ENCODE measurements at regions not wholly inside any gene's neighbourhood (a gene's known extent, or its start where the extent isn't known, plus 50 kb on each side); places are given as distances from the start of the nearest gene placed in this dataset.
"Not testable (repeated sequence)": the region's sequence is repeated elsewhere in the genome, so short reads cannot be mapped to it uniquely, and the experiment has no call there.

DNA sequence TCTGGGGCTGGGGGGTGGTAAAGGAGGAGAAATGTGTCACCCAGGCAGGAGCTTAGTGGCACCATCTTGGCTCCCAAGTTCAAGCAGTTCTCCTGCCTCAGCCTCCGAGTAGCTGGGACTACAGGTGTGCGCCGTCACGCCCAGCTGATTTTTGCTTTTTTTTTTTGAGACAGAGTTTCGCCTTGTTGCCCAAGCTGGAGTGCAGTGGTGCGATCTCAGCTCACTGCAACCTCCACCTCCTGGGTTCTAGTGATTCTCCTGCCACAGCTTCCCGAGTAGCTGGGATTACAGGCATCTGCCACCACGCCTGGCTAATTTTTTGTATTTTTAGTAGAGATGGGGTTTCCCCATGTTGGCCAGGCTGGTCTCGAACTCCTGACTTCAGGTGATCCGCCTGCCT, 82.1 kb upstream of the METTL9 start:
- DNase-seq = not testable (repeated sequence)

DNA sequence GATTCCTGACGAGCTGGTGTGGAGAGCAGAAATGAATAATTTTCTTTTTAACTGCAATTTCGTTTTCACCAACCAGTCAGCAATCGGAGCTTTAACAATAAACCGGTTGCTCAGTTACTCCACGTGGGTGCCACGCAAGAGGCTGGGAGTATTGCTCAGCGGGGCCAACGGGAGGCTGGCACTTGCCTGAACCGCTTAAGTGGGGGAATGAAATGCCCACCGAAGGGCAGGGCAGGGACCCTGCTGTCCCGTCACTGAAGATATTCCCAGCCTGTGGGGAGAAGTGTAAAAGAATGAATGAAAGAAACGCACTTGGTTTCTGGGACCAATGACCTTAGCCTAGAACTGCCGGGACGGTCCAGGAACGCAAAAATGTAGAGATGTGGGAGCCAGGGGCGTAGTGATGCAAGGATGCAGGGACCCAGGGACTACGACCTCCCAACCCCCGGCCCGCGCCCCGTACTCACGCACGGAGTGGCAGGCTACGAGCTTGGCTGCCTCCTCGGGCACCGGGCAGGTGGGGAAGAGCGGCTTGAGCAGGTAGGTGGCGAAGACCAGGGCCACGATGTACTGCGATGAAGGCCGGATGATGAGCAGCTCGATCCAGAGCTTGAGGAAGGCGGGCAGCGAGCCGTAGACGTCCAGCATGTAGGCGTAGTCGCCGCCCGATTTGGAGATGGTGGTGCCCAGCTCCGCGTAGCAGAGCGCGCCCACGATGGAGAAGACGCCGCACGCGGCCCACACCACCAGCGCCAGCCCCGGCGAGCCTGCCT, 79.8 kb upstream of the METTL9 start:
- not testable (repeated sequence) for DNase-seq

DNA sequence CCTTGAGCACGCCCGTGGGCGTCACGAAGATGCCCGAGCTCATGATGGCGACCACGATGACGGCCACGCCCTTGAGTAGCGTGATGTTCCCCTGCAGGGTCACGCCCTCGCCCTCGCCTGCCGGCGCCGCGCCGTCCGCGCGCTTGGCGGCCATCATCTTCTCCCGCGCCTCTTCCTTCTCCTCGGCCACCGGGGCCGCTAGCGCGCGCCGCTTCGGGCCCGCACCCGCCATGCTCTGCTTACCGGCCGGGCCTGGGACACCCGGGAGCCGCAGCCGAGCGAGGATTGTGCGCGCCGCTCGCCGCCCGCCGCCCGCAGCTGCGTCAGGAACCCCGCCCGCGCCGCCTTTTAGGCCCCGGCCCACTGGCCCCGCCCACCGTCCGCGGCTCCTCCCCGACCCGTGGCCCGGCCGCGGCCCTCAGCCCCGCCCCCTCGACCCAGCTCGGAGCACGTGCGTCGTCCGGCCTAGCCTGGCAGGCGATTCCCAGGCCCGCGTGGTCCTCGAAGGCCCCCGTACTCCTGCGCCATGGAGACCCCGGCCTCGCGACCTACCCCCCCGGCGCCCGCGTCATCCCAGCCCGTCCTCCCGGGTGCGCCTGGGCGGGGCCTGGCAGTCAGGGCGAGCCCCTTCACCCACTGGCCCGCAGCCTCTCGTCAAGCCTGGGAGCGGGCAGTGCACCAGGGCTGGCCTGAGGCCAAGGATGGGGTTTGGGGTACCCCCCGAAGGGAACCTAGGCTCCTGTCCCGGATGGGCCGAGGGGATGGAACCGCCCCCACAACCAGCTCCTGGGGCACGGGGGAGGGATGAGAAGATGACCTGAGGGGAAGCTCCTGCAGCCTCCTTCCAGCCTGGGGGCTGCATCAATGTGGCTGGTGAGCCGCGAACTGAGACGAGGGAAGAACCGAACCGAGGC, 79.0 kb upstream of the METTL9 start:
- DNase-seq = peak; percentile 98

DNA sequence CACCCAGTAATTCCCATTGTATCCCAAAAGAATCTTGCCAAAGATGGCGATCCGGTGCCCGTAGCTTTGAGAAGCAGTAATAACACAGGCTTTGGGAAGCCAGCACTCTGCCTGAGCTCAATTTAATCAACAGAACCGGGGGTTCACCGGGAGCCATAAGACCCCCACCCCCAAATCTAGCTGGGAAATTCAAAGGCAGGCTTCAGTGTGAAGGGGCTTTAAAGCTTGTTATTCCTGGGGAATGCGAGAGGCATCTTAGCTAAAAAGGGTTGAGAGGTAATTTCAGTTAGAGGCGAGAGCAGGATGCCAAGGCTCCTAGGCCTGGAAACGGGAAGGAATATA, 78.4 kb upstream of the METTL9 start:
- DNase-seq = not testable (repeated sequence)

DNA sequence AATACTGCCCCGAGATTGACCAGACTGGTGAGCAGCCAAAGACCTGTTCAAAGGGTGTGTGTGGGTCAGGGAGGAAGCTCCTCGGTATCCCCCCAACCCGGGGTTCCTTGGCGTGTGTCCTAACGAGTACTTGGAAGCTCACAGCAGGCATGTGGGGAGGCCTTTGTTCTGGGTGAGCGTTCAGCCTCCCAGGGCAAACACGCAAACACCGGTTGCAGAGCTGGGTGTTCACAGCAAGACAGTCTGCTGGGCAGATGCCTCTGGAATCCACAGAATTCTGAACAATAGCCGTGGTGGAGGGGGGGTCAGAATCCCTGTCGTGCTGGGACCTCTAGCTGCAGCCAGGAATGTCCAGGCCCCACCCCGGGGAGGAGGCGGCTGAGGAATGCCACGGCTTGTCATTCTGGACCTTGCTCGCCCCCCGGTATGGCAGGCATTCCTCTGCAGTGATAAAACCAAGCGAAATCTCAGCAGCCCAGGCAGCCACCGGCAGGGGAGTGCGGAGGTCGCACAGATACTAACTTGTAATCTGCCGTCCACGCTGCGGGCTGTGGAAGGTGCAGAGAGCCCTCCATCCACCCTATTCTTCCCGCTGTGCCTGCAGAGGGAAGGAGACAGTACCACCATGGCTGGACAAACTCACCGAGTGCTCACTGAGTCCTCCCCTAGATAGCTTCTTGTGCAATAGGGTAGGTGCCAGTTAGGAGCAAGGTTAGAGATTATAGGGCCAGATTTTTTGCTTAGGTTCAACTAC, 77.8 kb upstream of the METTL9 start:
- DNase-seq = not testable (repeated sequence)

DNA sequence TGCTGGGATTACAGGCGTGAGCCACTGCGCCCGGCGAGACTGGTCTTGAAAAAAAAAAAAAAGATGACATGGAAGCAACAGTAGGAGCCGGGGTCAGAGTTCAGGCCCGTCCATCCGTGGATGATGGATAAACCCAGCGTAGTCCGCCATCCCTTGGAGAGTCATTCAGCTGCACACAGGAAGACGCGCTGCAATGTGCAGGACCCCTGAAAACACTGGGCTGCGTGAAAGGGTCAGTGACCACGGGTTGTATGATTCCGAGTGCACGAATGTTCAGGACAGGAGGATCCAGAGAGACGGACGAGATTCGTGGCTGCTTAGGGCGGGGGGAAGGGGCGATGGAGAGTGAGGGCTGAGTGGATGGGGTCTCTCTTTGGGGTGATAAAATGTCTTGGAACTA, 76.5 kb upstream of the METTL9 start:
- DNase-seq = not testable (repeated sequence)

DNA sequence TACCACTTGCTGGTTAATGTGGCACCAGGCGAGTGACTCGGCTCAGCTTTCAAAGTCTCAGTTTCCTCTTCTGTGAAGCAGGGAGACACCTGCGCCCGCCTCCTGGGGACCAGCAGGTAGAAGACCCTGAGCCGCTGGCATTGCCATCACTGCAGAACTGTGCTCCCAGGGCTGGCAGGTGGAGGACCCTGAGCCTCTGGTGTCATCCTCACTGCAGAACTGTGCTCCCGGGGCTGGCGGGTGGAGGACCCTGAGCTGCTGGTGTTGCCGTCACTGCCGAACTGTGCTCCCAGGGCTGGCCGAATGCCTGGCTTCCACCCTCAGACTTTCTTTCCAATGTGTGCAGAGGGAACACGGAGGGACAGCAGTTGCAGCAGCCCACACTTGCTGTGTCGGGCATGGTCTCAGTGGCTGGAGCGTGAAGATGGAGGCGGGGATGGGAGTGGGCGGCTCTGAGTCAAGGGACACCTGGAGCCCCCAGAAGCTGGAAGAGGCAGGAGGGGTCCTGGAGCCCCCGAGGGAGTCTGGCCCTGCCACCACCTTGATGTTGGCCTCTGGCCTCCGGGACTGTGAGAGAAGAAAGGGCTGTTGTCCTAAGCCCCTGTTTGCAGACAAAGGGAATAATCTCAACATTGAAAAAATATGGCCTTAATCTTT, 75.8 kb upstream of the METTL9 start:
- DNase-seq = no peak

DNA sequence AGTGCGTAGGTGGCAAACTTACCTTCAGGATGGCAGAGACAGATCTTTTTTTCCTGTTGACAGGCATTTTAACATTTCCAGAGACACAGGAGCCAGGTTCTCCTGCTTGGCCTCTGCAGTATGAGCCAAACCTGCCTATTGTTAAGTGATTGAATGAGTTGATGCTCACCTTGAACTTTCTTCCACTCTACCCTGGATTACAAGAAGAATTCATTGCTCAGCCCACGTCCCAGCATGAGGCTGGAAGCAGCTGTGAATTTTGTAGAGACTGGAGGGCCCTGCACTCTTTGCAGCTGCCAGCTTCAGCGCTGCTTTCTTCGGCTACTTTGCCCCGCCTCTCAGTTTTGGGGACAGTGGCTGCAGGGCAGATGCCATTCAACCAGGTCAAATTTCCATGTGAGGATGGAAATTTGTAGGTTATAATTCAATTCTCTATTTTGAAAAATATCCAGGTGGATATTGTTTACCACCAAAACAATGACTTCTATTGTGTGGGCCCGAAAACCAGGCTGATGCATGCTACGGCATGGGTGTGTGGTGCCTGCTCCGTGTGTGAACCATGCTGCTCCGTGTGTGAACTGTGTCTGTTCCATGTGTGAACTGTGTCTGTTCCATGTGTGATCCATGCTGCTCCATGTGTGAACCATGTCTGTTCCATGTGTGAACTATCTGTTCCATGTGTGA, 75.2 kb upstream of the METTL9 start:
- DNase-seq = no peak

DNA sequence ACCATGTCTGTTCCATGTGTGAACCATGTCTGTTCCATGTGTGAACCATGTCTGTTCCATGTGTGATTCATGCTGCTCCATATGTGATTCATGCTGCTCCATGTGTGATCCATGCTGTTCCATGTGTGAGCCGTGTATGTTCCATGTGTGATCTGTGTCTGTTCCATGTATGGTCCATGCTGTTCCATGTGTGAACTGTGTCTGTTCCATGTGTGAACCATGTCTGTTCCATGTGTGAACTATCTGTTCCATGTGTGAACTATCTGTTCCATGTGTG, 74.7 kb upstream of the METTL9 start:
- DNase-seq = not testable (repeated sequence)

DNA sequence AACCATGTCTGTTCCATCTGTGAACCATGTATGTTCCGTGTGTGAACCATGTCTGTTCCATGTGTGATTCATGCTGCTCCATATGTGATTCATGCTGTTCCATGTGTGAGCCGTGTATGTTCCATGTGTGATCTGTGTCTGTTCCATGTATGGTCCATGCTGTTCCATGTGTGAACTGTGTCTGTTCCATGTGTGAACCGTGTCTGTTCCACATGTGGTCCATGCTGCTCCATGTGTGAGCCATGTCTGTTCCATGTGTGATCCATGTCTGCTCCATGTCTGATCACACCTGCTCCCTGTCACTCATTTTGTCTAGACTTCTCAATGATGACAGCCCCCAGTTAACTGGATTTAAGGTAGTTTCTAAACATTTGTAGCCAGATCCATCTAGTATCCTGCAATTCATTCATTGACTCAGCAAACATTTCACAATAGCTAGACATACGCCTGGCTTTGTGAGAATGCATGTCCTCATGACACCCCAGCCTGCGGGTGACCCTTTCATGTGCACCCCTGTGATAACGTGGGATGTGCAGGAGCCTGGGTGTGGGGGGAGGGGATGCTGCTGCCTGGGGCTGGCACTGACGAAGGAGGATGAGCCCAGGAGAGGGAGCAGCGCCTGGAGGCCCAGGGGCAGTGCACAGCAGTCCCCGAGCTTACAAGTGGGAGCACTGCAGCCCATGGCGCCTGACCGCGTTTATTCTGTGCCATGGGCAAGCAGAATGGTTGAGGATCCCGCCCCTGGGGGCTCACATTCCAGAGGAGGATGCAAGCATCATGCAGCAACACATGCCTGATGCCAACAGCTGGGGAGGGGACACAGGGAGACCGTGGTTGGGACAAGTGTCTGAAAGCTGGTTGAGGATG, 74.1 kb upstream of the METTL9 start:
- DNase-seq = not testable (repeated sequence)

DNA sequence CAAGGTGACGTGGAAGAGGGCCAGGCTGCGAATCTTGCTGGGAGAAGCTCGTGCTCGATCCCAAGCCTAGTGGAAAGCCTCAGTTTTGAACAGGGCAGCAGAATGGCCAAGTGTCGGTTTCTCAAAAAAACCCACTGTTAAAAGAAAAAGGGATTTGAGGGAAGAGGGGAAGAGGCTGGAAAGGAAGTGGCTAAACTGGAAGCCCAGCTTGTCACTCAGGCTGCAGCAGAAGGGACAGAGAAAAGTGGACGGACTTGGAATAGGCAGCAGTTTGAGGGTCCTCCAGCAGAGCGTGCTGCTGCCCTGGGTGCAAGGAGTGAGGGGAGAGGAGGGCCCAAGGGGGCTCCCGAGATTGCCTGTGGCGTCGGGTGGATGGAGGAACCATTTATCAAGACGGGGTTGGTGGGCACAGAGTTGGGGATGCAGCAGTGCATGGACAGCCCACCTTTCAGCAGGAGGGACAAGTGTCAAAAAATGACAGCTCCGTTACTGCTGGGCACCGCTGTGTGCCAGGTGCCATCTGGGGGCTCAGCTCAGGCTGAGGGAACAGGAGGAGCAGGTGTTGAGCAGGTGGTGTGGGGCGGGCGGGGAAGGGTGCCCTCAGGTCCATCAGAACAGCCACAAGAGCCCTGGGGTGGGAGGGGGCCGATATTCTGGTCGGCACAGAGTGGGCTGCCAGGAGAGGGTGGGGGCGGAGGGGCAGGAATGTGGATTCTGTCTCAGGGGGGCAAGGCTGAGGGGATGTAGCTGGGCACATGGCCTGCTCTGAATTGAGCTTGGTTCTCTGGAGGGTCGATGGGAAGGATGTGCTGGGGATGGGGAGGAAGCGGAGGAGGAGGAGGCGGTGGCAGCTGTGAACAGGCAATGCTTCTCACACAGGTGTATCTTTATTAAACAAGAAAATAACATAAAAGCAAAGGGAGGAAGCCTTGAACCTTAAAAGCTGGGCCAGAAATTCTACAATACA, 73.1 kb upstream of the METTL9 start:
- DNase-seq = not testable (repeated sequence)

DNA sequence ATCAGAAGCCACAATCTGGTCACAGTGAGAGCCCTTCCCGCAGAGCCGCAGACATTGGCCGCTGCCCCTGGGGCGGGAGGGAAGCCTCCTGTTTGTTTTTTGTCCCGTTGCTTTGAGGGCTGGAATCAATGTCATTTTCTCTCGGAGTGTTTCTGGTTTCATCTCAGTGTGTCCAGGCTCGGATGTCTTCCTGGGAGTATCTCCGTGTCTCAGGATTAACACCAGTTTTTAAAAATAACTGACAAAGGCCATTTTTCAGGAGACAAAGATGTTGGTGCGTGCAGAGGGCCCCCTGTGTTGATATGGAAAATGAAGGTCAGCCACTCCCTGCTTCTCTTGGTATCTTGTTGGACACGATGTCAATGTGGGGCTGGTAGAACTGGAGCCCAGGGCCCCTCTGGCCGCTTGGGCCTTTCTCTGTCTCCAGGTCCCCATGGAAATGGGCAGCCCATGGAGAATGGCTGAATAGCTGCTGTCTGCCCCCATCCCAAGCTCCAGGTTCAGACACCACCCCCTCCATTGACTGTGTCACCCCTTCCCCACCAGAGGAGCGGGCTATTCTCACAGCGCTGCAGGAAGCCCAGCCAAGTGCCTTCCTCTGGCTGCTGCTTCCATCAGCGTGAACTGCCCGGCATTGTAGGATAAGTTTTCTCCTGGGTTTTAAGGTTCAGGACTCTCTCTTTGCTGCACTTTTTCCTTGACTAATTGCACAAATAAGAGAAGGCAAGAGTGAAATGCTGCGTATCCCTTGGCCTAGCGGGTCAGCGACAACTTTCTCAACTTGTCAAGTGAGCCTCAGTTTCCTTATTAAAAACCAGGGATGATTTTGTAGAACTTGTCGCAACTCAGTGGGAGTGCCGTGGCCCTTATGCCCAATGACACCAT, 72.2 kb upstream of the METTL9 start:
- DNase-seq = no peak

DNA sequence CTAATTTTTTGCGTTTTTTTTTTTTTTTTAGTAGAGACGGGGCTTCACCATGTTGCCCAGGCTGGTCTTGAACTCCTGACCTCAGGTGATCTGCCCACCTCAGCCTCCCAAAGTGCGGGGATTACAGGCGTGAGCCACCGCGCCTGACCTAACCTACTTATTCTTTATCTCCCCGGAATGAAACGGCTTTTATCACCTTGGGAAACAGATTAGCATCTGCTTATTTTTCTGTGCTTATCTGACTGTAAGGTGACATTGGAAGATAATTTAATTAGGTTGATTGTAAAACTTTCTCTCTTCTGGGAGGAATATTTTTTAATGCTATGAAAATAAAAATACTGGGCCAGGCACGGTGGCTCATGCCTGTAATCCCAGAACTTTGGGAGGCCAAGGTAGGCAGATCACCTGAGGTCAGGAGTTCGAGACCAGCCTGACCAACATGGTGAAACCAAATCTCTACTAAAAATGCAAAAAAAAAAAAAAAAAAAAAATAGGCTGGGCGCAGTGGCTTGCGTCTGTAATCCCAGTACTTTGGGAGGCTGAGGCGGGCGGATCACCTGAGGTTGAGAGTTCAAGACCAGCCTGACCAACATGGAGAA, 70.2 kb upstream of the METTL9 start:
- DNase-seq = not testable (repeated sequence)

DNA sequence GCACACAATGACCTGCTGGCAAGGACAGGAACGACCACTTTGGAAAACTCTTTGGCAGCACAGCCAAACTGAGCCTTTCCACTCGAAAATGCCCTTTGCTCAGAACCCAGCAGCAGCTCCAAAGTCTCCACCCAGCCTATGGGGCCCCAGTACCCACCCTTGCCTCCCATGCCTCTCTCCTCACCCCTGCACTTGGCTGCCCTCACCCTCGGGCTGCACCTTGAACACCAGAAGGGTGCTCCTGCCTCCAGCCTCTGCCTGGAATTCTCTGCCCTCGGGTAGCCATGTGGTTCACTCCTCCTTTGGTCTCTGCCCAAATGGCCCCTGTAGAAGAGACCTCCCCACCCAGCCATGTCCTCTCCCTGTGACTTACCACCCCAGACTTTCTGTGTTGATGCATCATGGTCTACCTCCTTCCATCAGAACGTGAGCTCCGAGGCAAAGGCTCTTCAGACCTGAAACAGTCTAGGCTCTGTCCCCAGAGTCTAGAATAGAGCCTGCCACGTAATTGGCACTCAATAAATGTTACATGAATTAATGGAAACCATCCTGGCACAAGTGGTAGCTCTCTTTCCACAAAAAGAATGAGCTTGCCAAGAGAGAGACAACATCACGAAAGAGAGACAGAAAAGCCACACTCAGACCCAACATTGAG, 68.5 kb upstream of the METTL9 start:
- not testable (repeated sequence) for DNase-seq

DNA sequence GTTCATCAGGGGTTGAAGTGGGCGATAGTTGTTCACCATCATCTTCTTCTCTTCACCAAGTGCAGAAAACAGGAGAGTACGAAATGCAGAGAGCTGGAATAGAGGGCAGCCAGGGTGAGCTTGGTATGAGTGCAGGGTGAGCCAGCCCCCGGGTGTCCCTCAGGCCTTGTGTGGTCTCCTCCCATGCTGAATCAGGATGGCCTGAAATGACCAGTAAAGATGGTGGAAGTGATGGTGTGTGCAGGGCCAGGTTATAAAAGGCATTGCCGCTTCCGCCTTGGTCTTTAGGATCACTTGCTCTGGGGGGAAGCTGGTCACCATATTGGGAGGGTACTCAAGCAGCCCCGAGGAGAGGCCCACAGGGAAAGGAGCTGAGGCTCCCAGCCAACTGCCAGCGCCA, 66.4 kb upstream of the METTL9 start:
- DNase-seq = not testable (repeated sequence)

DNA sequence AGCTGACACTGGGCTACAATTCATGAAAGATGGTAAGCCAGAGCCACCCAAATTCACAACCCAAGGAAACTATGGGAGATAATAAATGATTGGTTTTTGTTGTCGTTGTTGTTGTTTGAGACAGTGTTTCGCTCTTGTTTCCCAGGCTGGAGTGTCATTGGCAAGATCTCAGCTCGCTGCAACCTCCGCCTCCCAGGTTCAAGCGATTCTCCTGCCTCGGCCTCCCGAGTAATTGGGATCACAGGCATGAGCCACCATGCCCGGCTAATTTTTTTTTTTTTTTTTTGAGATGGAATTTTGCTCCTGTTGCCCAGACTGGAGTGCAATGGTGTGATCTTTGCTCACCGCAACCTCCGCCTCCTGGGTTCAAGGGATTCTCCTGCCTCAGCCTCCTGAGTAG, 65.9 kb upstream of the METTL9 start:
- not testable (repeated sequence) for DNase-seq

DNA sequence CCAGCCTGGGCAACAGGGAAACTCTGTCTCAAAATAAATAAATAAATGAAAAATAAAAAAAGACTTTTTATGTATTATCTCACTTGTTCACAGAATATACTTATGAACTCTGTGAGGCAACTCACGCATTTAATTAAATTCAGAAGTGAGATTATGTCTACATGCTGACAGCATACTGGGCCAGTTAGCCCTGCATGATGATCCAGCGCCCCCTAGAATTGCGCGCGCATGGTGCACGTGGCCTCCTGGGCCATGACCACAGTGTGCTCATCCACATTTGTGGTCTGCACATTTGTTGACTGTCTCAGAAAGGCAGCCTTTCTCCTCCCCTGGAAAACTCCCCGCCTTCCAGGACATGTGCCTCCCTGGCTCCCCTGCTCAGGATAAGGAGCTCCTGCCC, 64.8 kb upstream of the METTL9 start:
- DNase-seq = not testable (repeated sequence)

DNA sequence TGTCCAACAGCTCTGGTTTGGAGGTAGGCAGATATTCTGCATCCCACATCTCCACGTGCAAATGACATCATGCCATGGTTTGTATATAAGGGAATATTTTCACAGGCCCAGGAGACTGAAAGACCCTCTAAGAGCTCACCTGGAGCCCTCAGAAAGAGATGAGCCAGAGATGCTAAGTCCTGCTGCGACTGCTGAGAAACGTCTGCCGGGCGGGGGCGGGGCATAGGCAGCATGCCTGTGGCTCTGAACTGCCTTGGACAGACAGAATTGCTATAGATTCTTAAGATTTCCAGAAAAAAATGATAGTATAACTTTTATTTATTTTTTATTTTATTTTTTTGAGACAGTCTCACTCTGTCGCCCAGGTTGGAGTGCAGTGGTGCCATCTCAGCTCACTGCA, 64.2 kb upstream of the METTL9 start:
- DNase-seq = not testable (repeated sequence)

Measured in activated T-cell treated with anti-CD3 and anti-CD28 coated beads for 4 hours (primary cell).